OCI-LY3 (cell line): ENCODE measurements at regions not wholly inside any gene's neighbourhood (a gene's known extent, or its start where the extent isn't known, plus 50 kb on each side); places are given as distances from the start of the nearest gene placed in this dataset.

ENCODE experiments used
- CTCF ChIP-seq: fragments of 200-600, 300-600 bp; sonication (generic); IDR thresholded peaks from 2 replicates; pipeline ENCODE4 v1.5.1; 2014; ENCODE audit warnings: antibody characterized with exemption, low read length, low read depth
- EZH2phosphoT487 ChIP-seq: fragments of 200-600 bp; shearing (Covaris generic); IDR thresholded peaks from 2 replicates; pipeline ENCODE4 v1.6.1; 2018; ENCODE audit warnings: antibody characterized with exemption, mixed run types, low read depth

DNA sequence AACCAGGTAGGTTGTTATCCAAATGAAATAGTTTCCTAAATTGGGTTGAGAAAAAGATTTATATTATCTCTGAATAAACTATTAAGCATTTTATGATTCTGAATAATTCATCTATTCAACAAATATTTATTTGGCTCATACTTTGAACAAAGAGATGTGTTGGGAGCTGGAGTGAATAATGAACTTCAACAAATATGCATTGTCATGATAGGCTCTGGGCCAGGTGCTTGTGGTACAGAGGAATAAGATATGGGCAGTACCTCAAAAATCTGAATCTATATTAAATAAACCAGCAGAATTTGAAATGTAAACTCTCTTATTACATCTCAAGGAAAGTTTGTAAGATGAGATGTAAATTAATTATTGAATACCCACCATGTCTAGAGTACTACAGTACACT lies 75.7 kb upstream of the DCLK2 start:
- TF ChIP-seq CTCF (no peak), EZH2phosphoT487 (no peak)
